H1 (cell line): ENCODE measurements at regions not wholly inside any gene's neighbourhood (a gene's known extent, or its start where the extent isn't known, plus 50 kb on each side); places are given as distances from the start of the nearest gene placed in this dataset.

Source experiments
- BRCA1 ChIP-seq: IDR thresholded peaks from 2 replicates; pipeline ENCODE4 v1.6.1; 2012; ENCODE audit warnings: low read depth, low read length, improper control_type of control experiment
- CBX5 ChIP-seq: fragments of 300-800, 300-1000 bp; sonication (generic); IDR thresholded peaks from 2 replicates; pipeline ENCODE4 v1.7.1; 2016; ENCODE audit warnings: antibody characterized with exemption, low read length, low read depth
- CTCF ChIP-seq, 3 experiments: IDR thresholded peaks; 1 replicate in 2 of 3; 2 replicates in 1 of 3; pipeline versions ENCODE4 v1.5.1 to v1.6.1; 2011; ENCODE audit warnings: low read length in 3 of 3, mild to moderate bottlenecking in 3 of 3, inconsistent platforms in 2 of 3, low read depth in 1 of 3, moderate library complexity in 1 of 3; ENCODE audit not compliant: insufficient read depth in 1 of 3; ENCODE audit errors: control extremely low read depth in 1 of 3
- EGR1 ChIP-seq: IDR thresholded peaks from 2 replicates; pipeline ENCODE4 v1.6.1; 2011; ENCODE audit warnings: low read depth, low read length, borderline replicate concordance
- EZH2 ChIP-seq: fragments of 200-600 bp; sonication (generic); IDR thresholded peaks from 2 replicates; pipeline ENCODE4 v1.7.1; 2012; ENCODE audit warnings: low read depth, mild to moderate bottlenecking, moderate library complexity, low read length, inconsistent platforms; ENCODE audit not compliant: severe bottlenecking
- GABPA ChIP-seq: IDR thresholded peaks from 2 replicates; pipeline ENCODE4 v1.6.1; 2011; ENCODE audit warnings: mild to moderate bottlenecking, low read length, moderate library complexity, borderline replicate concordance; ENCODE audit not compliant: insufficient read depth
- POLR2A ChIP-seq, 2 experiments: IDR thresholded peaks; 1 replicate in 1 of 2; 2 replicates in 1 of 2; pipeline ENCODE4 v1.6.1; 2011; ENCODE audit warnings: low read depth in 2 of 2, low read length in 2 of 2, mild to moderate bottlenecking in 2 of 2; ENCODE audit errors: control extremely low read depth in 1 of 2
- POLR2AphosphoS5 ChIP-seq: IDR thresholded peaks from 2 replicates; pipeline ENCODE4 v1.6.1; 2011; ENCODE audit warnings: low read depth, low read length
- RFX5 ChIP-seq: IDR thresholded peaks from 2 replicates; pipeline ENCODE4 v1.6.1; 2011; ENCODE audit warnings: low read depth, low read length, improper control_type of control experiment, borderline replicate concordance
- SP2 ChIP-seq: IDR thresholded peaks from 2 replicates; pipeline ENCODE4 v1.6.1; 2012; ENCODE audit warnings: mild to moderate bottlenecking, low read length, inconsistent platforms

- TF ChIP-seq SP2 (no peak), CTCF (IDR thresholded peaks at IDR 0.05; ENCODE audit: control extremely low read depth in 1 of 3, insufficient read depth in 1 of 3, low read depth in 1 of 3, low read length in 3 of 3) (no peak), EGR1 (no peak), EZH2 (no peak), RFX5 (no peak), POLR2AphosphoS5 (no peak), GABPA (no peak), BRCA1 (no peak), CBX5 (no peak), POLR2A (IDR thresholded peaks at IDR 0.05; ENCODE audit: control extremely low read depth in 1 of 2, low read depth in 2 of 2, low read length in 2 of 2) (no peak)
These were observed 248.5 kb upstream of the NPY start for GRCh38 chr7:24035366-24036032.
